ENCODE measurements at regions not wholly inside any gene's neighbourhood (a gene's known extent, or its start where the extent isn't known, plus 50 kb on each side); places are given as distances from the start of the nearest gene placed in this dataset.

DNA sequence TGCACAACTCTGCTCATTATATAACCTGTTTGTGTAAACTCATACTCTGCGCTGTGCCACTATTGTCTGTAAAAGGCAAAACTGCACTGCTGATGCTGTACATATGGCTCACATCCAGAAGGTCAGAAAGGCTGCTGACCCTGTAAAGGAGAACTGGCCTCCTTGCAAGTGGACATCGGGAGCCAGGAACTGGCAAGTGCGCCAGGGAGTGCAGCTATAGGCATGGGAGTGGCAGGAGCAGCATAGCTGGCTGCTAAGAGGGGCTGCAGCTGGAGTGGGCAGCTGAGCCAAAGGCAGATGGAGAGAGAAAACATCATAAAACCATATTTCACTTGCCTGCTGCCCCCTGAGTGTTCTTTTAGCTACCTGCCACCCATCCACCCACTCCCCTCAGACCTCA is 2183.4 kb upstream of the ACO1 start:
- FAIRE-seq (no peak), DNase-seq (ENCODE audit: insufficient read length, low spot score) (no peak)
- TF ChIP-seq, protein P1, sequence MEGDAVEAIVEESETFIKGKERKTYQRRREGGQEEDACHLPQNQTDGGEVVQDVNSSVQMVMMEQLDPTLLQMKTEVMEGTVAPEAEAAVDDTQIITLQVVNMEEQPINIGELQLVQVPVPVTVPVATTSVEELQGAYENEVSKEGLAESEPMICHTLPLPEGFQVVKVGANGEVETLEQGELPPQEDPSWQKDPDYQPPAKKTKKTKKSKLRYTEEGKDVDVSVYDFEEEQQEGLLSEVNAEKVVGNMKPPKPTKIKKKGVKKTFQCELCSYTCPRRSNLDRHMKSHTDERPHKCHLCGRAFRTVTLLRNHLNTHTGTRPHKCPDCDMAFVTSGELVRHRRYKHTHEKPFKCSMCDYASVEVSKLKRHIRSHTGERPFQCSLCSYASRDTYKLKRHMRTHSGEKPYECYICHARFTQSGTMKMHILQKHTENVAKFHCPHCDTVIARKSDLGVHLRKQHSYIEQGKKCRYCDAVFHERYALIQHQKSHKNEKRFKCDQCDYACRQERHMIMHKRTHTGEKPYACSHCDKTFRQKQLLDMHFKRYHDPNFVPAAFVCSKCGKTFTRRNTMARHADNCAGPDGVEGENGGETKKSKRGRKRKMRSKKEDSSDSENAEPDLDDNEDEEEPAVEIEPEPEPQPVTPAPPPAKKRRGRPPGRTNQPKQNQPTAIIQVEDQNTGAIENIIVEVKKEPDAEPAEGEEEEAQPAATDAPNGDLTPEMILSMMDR (IDR thresholded peaks at IDR 0.05; ENCODE audit: insufficient read depth, missing control alignments), result no peak

GRCh38 chr9:30235068-30235467 is 2149.4 kb upstream of the ACO1 start:
- TF ChIP-seq, protein P1 (IDR thresholded peaks at IDR 0.05; ENCODE audit: insufficient read depth, missing control alignments), result no peak
- no peak for FAIRE-seq

GRCh38 chr9:30235564-30235963 is 2148.9 kb upstream of the ACO1 start:
- TF ChIP-seq, protein P1 (IDR thresholded peaks at IDR 0.05; ENCODE audit: insufficient read depth, missing control alignments), result no peak
- DNase-seq (ENCODE audit: insufficient read length, low spot score) (no peak), FAIRE-seq (no peak)

More at GRCh38 chr9:30235068-30235467, 2149.4 kb upstream of the ACO1 start:
- DNase-seq (ENCODE audit: insufficient read length, low spot score), result no peak

DNA sequence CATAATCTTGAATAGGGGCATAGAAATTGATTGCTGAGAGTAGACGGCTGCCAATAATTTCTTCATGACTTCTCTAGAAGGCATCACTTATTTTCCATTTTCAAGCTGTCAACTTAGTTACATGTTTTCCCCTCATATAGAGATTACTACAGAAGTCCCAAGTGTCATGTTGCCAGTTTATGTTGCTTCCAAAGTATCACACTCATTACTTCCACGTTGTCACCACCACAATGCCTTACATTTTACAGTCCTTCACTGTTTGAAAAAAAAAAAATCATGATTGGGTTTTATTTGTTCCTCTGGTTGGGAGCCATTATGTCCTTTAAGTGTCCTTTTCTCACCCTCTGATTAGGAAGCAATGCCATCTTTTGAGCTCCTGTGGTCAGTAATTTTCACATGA is 2144.6 kb upstream of the ACO1 start:
- no peak for DNase-seq (ENCODE audit: insufficient read length, low spot score)
- TF ChIP-seq, protein P1 (IDR thresholded peaks at IDR 0.05; ENCODE audit: insufficient read depth, missing control alignments), result no peak
- no peak for FAIRE-seq

GRCh38 chr9:30243467-30243866 is 2141.0 kb upstream of the ACO1 start:
- no peak for FAIRE-seq
- no peak for DNase-seq (ENCODE audit: insufficient read length, low spot score)
- TF ChIP-seq, protein P1 (IDR thresholded peaks at IDR 0.05; ENCODE audit: insufficient read depth, missing control alignments), result no peak

DNA sequence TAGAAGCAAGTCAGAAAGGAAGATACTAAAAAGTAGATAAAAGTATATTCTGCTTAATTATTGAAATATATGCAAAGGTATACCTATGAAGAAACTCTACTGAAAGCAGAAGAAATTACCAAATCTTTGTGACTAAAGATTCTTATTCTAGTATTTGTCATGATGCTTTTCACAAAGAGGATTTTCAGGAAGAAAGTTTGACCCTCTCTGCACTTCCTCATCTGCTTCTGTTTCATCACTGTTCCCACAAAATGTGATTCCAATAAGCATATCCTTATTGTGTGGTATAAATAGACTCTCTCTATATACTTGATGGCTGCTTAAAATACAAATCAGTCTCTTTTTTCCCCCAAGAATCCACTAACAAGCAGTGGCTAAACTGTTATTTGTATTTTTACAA is 2139.6 kb upstream of the ACO1 start:
- DNase-seq (ENCODE audit: insufficient read length, low spot score) (no peak), FAIRE-seq (no peak)
- TF ChIP-seq, protein P1 (IDR thresholded peaks at IDR 0.05; ENCODE audit: insufficient read depth, missing control alignments), result no peak

DNA sequence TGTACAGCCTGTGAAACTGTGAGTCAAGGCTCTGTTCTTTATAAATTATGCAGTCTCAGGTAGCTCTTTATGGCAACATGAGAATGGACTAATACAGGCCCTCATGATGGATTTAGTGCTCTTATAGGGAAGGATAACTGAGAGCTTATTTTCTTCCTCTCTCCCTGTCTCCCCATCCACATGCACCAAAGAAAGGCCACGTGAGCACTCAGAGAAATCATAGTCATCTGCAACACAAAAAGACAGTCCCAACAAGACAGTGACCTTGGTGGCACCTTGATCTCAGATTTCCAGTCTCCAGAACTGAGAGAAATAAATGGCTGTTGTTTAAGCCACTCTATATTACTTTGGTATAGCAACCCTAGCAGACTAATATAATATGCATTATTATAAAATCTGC is 2133.6 kb upstream of the ACO1 start:
- DNase-seq (ENCODE audit: insufficient read length, low spot score) (no peak), FAIRE-seq (no peak)
- TF ChIP-seq, protein P1 (IDR thresholded peaks at IDR 0.05; ENCODE audit: insufficient read depth, missing control alignments), result no peak

Data from D721Med (cell line).